DMS153 (cell line): ENCODE measurements at regions not wholly inside any gene's neighbourhood (a gene's known extent, or its start where the extent isn't known, plus 50 kb on each side); places are given as distances from the start of the nearest gene placed in this dataset.

Experiments
- DNase-seq: peaks from one replicate; lab custom pipeline; 2025; lab: John Stamatoyannopoulos, UW

DNA sequence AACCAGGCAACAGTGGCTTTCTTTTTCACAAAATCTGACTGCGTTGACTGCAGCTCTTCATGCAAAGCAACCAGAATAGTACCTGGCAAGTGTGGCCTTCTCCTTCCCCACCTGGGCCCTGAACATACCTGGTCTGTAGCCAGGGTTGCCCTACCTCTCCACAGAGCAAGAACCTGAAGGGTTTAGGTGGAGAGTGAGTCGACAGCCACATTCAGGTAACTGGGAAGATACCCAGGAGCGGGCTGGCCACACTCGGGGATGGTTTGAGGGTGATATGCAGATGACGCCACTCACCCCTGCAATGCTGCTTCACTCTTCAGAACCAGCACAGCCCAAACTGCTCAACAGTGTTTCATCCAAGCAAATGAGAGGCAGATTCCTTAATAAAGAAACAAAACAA lies 117.3 kb downstream of the TTC32 start:
- no peak for DNase-seq

DNA sequence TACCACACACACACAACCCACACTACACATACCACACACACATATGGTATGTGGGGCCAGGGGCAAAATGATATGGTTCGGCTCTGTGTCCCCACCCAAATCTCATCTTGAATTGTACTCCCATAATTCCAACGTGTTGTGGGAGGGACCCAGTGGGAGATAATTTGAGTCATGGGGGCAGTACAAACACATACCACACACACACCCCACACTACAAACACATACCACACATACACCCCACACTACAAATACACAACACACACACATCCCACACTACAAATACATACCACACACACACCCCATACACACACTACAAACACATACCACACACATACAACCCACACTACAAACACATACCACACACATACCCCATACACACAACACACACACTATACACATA lies 117.8 kb downstream of the TTC32 start:
- no peak for DNase-seq

DNA sequence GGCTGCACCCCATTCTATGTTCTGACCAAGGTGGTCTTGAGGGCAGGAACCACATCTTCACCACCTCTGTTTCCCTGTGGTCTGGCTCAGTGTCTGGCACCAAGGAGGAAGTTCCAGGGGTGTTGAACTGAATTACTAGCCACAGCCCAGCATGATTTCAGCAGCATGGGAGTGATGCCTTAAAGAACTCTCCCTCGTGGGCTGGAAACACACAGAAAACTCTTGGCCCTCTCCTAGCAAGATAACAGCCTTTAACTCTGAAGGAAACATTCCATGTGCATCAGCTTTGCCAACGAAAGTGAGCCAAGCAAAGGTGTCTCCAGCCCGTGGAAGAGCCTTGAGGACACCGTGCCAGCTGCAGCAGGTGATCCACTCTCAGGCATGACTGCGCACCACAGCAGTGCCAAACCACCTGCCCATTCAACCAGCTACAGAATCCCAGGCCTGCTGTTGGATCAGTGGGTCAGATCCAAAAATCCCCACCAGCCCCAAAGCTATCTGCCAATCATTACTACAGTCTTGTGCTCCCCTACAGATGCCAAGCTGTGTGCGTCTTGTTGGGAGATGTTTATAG lies 124.8 kb downstream of the TTC32 start:
- no peak for DNase-seq

DNA sequence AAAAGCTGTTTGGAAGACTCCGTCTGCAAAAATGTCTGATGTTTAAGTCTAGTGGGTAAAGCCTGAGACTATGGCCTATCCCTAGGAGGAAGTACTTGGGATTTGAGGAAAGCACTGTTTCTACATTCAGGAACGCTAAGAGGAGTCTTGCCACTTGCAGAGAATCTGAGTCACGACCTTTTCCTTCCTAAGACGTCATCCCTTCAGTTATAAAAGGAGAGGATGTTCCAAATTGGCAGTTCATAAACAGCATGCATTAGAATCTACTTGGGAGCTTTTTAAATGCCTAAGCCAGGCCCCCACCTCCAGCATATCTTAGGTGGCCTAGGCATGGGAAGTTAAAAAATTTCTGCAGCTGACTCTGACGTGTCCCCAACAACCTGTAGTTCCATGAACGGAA lies 125.9 kb downstream of the TTC32 start:
- DNase-seq, result no peak

DNA sequence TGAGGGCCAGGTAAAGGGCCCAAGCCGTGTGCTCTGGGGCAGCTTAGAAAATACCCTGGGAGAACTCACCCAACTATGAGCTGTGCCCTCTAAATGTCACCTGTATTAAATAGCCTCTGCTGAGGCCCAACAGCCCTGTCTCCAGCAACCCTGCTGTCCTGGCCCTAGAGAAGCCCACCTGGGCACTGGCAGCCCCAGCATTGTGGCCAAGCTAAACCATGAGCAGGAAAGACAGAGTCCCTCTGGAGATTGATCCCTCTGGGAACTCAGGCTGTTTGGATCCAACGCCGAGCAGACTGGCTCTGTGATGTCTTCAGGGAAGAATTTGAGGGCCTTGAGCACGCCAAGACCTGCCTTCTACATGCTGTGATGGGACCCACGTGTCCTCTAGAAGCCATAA lies 126.5 kb downstream of the TTC32 start:
- no peak for DNase-seq

DNA sequence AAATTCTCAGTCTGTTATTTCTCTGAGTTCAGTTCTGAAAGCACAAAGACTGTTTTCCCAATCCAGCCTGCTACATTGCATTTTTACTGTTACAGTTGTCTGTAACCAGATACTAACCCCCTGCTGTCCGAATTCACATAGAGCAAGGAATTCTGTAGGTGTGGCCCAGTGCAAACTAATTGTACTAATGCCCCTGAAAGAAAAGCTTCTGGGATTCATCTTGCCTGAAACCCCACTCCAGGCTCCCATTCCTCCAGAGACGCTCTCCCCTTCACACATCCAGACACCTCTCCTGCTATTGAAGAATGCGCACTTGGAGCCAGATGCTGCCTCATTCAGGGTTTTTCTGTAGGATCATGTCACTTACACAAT lies 127.0 kb downstream of the TTC32 start:
- no peak for DNase-seq

DNA sequence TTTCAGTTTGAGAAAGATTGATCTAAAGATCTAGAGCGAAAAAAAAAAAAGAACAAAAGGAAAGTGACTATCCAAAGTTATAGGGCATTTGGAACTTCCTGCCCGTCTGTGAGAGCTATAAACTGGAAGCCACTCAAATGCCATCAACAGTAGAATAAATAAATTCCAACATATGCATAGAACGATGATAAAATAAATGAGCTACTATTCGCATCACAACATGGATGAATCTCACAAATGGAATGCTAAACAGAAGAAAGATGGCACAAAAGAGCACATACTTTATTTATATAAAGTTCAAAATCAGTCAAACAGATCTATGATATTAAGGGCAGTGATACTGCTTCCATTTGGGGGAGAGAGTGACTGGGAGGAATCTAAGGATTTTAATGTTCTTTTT lies 128.8 kb downstream of the TTC32 start:
- no peak for DNase-seq

DNA sequence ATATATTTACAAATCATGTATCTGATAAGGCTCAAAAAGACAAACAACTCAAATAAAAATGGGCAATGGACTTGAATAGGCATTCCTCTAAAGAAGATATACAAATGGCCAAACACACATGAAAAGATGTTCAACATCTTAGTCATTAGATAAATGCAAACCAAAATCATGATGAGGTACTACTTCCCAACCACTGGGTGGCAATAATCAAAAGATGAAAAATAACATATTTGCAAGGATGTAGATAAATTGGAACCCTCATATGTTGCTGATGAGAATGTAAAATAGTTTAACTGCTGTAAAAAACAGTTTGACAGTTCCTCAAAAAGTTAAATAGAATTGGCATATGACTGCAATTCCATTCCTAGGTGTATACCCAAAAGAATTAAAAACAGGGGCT lies 132.3 kb downstream of the TTC32 start:
- no peak for DNase-seq

DNA sequence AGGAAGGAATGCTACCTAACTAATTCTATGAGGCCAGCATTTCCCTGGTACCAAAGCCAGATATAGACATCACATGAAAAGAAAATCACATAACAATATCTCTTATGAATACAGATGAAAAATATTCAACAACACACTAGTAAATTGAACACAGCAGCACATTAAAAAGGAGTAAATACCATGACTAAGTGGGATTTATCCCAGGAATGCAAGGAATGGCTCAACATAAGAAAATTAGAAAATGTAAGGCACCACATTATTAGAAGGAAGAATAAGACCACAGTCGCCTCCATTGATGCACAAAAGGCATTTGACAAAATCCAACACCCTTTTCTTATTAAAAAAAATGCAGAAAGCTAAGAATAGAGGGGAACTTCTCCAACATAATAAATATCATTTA lies 133.9 kb downstream of the TTC32 start:
- DNase-seq, result no peak

DNA sequence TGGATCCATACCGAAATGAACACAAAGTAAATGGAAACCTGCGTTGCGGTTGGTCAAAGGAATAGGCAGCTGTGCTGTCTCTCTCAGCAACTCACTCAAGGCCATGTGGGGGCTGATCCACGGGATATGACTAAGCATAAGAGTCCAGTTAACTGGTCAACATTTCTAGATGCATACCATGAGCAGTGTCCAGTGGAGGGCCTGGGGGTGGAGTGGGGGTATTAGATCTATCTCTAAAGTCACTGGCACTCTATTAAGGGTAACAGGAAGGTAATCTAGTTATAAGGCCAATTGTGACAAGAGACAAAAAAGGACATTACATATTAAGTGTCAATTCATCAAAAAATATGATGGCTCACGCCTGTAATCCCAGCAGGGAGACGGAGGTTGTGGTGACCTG lies 136.8 kb downstream of the TTC32 start:
- no peak for DNase-seq

DNA sequence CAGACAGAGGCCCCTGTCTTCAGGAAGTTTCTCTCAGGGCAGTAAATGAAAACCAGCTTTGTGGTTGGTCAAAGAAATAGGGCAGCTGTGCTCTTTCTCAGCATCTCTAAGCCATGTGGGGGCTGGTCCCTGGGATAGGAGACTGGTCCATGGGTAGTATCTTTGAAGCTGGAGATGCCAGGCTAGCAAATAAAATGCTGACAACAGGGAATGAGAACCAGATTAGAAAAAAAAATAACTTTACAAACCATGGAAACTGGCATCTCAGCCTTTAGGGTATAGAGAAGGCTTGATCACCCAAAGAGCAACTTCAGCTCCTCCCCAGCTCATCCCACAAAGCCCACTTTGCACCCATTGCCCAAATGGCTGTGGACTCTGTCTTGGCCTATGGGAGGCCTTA lies 138.1 kb downstream of the TTC32 start:
- DNase-seq, result no peak

DNA sequence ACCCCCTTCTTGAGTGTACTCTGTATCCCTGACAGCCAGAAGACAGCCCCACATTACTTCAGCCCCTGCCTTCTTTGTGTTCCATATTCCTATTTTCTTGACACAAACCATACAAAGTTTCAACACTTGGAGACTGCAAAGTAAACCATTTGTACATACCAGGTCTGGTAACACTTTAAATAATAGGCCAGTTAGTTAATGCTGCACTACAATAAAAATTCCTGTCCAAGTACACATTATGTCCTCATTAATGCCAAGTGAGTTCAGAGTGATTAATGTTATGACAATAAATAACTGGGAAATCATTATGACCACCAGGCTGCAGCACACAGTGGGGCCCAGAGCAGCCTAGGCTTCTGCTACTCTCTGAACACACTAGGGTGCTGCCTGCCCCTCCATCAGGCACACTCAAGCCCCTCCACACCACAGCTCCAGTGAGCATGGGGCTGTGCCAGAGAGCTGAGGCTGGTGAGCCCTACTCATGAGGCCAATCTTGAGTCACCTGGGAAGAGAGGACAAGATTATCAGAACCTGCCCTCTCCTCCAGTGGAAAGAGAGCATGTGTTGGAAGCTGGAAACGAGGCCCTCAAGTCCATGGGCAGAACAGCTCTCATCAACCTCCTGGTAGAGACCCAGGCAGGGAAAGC lies 138.7 kb downstream of the TTC32 start:
- DNase-seq, result no peak

DNA sequence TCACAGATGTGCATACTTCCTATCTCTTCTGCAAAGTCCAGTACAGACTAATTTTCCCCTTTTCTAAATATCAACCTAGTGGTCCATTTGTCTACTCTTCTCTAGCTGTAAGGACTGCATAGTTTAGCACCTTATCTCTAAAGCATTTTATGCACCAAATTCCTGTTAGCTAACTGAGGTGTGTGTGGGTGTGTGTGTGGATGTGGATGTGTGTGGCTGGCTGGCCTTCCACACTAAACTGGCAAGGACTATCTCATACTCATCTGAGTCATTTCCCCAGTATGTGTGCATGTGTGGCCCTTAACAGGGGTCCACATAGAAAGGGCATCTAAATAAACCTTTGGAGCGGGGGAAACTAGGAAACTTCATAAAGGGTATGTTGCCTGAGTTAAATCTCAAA lies 139.6 kb downstream of the TTC32 start:
- DNase-seq, result no peak

DNA sequence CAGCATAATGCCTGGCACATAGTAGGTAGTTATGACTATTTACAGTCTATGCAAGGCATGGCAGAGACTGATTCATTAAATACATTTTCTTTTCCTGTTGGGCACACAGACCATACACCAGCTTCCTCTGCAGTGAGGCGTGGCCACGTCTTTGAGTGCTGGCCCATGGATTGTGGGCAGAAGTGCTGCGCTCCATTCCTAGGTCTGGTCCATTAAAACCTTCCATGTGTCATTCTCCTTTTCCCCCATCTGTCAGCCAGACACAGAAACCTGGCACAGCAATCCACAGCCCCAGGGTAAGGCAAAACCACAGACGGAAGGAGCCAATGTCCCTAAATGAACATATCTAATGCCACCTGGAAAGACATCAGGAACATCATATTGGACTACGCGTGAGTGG lies 141.9 kb downstream of the TTC32 start:
- DNase-seq, result no peak

DNA sequence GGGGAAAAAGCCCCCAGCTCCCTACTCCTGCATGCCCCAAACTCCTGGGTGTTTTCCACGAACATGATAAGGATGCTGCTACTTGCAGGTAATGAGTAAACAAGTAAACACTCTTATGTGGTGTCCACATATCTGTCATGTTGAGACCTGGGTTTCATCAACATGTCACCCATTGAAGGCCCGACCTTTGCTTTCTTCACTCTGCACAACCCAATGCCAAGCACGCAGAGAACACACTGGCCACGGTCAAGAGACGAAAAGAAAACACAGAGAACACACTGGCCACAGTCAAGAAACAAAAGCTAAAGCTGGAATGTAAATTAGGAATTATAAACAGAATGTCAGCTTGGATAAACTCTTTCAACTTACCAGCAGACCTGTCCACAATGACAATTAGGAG lies 143.1 kb downstream of the TTC32 start:
- no peak for DNase-seq

DNA sequence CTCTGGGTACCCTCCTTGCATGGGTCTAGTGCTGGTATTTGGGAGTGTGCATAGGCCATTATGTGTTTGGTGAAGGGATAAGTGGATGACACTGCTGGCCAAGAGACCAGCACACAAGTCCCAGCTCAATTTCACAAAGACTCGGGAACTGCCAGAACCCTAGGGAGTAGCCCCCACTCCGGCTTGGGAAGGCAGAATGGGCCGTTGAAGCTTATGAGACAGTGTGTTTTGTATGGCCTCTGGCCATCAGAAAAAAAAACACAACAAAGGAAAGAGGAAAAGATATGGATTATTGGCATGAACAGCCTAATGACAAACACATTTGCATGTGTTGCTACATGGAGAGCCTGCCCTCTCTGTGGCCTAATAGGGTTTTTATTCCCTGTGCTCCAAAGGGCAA lies 144.2 kb downstream of the TTC32 start:
- DNase-seq, result no peak

DNA sequence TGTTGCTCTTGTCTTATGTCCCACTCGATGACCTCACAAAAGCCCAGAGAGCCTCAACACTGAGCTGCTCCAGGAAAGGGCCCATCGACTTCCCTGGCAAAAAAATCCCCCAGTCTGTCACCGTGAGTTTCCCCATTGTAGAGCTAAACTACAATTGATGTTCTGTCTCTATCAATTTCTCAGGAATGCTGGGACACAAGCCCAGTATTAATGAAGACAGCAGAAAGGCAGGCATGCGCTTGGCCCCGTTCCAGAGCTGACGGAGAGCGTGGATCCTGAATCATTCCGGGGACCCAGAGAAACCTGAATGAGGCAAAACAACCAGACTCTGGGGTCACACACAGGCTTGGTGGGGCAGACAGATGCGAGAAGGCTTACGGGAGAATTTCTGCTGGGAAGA lies 146.9 kb downstream of the TTC32 start:
- no peak for DNase-seq

DNA sequence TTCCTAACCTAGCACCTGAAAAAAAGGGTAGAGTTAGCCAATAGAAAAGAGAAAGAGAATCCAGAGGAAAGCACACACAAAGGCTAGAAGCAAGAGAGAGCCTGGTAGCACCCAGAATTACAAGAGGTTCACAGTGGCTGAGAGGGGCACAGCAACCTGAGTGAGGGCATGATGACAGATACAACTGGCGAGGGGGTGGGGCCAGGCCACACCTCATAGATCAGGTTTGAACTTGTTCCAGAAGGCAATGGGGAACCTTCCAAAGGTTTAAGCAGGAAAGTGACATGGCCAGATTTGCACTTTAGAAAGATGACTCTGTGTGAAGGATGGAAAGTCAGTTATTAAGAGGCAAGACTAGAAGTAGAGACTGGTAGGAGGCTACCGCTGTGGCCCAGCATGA lies 148.0 kb downstream of the TTC32 start:
- DNase-seq, result no peak

DNA sequence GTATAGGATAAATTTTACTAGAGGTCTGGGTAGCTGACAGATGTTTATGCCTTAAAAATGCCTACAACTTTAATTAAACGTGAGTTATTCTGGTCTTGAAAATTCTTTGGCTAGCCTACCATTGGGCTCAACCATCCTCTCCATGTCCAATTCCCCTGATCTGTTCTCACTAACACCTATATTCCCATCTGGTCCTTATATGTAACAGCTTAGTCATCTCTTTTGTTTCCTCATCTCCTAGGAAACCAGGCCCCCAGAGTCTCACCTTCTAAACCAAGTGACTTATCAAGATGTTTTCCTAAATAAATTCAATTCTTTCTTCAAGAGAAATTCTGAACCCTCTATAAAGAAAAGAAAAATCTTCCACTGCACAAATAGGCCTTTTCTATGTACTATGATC lies 148.5 kb downstream of the TTC32 start:
- DNase-seq, result no peak

DNA sequence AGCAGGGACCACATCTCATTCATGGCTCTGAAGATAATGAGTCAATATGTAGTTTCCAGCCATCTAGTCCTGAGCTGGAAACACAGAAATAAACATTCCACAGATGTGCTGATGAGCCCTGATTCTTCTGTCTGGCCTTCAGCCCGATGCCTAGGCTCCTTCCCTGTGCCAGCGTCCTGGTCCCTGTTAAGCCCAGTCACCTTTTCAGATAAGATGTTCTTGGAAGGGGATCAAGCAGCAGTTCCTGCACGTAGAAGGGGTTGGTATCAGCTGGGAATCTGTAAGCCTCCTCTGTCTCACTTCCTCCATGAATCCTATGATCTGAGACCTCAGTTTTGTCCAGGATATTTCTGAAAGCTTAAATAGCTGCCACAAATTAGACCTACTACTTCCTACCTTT lies 149.3 kb downstream of the TTC32 start:
- no peak for DNase-seq

DNA sequence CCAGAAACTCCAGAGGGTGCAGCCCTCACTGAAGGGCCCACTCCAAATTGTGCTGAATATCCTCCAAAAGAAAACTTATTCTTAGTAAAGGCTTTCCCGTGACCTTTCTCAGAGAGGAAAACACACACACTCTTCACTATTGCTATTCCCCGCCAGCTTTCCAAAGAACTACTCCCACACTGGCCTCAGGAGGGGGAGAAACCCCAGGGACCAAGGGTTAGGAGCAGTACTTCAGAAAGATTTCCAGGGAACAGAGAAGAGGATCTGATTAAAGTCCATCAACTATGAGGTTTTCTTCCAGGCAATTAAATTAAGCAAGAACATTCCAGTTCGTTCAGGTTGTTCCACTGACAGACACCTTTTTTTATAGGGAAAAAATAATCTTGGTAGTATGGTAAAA lies 150.2 kb downstream of the TTC32 start:
- DNase-seq, result no peak

DNA sequence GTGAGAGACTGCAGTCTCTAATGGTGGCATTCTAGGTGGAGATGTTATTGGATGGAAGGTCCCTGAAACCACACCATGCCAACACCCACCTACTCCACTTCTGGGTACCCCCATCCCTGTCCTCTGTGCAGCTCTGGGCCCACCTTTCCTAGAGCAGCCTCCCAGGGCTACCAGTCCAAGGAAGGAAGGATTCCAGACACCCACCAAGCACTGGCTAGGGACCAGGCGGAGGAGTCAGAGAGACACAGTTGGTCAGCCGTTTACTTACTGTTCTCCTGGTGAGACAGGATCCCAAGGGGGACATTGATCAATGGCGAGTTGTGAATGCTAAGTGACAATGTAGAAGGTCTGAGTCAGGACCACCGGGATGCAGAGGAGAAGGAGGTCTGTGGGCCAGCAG lies 151.6 kb downstream of the TTC32 start:
- DNase-seq, result no peak

DNA sequence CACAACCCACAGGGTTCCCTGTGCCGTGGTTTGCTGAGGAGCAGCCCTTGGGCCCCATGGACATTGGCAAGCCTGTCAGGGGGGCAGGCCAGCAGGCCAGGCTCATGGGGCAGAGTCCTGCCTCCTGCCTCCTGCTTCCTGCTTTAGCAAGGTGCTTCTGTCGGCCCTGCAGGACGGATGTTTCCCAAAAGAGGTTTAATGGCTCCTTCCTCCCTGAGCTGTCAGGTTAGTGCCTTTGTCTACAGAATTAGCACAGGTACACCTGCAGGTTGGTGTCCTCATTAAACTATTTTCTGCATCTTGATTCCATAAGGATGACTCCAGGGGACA lies 152.3 kb downstream of the TTC32 start:
- DNase-seq, result no peak

DNA sequence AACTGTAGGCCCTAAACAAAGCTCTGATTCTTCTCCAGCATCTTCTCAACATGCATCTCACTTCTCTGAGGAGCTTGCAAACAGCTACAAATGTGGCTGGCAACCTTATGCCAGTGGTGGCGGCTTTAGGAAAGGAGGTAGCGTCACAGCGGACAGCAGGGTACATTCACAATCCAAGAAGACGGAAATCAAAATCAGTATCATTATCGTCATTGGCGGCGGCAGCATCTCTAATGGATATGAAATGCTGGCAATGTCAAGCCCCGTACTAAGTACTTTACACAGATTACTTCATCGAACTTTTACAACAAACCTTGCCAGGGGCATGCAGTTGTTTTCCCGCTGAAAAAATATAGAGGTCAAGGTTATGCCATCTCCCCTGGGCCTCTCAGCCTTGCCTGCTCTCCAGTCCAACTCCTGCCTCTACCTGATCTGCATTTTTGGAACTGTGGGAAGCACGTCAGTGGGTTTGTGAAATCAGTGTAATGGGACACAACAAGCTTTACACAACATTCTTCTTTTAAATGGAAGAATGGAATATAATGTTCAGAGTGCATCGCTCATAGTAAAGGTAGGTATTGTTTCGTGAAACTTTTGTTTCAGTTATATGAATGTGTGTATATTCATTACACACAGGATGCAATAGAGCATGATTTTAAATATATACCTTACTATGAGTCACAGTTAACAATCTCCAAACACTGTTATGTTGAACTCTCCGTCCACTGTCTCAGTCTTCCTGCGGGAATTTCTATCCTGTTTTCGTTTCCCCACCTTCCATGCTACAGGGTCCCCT lies 152.9 kb downstream of the TTC32 start:
- DNase-seq, result no peak
